ENCODE measurements at regions not wholly inside any gene's neighbourhood (a gene's known extent, or its start where the extent isn't known, plus 50 kb on each side); places are given as distances from the start of the nearest gene placed in this dataset.

DNA sequence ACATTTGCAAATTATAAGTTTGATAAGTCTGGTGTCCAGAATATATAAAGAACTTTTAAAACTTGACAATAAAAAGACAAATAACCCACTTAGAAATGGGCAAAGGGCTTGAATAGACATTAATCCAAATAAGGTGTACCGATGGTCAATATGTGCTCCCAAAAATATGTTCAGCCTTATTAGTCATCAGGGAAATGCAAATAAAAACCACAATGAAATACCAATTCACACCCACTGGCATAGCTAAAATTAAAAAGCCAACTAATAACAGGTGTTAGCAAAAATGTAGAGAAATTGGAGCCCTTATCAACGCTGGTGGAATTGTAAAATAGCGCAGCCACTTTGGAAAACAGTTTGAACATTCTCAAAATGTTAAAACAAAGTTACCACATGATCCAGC lies 79.0 kb upstream of the SCG2 start:
- TF ChIP-seq POLR2AphosphoS5 (IDR thresholded peaks at IDR 0.05; ENCODE audit: low read depth) (no peak), SPI1 (IDR thresholded peaks at IDR 0.05; ENCODE audit: borderline replicate concordance, low read depth) (no peak), GABPA (IDR thresholded peaks at IDR 0.05; ENCODE audit: low read depth) (no peak)
- TF ChIP-seq, protein P1, sequence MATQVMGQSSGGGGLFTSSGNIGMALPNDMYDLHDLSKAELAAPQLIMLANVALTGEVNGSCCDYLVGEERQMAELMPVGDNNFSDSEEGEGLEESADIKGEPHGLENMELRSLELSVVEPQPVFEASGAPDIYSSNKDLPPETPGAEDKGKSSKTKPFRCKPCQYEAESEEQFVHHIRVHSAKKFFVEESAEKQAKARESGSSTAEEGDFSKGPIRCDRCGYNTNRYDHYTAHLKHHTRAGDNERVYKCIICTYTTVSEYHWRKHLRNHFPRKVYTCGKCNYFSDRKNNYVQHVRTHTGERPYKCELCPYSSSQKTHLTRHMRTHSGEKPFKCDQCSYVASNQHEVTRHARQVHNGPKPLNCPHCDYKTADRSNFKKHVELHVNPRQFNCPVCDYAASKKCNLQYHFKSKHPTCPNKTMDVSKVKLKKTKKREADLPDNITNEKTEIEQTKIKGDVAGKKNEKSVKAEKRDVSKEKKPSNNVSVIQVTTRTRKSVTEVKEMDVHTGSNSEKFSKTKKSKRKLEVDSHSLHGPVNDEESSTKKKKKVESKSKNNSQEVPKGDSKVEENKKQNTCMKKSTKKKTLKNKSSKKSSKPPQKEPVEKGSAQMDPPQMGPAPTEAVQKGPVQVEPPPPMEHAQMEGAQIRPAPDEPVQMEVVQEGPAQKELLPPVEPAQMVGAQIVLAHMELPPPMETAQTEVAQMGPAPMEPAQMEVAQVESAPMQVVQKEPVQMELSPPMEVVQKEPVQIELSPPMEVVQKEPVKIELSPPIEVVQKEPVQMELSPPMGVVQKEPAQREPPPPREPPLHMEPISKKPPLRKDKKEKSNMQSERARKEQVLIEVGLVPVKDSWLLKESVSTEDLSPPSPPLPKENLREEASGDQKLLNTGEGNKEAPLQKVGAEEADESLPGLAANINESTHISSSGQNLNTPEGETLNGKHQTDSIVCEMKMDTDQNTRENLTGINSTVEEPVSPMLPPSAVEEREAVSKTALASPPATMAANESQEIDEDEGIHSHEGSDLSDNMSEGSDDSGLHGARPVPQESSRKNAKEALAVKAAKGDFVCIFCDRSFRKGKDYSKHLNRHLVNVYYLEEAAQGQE (IDR thresholded peaks at IDR 0.05; ENCODE audit: insufficient replicate concordance, low read depth), result no peak
- TF ChIP-seq, protein P2, sequence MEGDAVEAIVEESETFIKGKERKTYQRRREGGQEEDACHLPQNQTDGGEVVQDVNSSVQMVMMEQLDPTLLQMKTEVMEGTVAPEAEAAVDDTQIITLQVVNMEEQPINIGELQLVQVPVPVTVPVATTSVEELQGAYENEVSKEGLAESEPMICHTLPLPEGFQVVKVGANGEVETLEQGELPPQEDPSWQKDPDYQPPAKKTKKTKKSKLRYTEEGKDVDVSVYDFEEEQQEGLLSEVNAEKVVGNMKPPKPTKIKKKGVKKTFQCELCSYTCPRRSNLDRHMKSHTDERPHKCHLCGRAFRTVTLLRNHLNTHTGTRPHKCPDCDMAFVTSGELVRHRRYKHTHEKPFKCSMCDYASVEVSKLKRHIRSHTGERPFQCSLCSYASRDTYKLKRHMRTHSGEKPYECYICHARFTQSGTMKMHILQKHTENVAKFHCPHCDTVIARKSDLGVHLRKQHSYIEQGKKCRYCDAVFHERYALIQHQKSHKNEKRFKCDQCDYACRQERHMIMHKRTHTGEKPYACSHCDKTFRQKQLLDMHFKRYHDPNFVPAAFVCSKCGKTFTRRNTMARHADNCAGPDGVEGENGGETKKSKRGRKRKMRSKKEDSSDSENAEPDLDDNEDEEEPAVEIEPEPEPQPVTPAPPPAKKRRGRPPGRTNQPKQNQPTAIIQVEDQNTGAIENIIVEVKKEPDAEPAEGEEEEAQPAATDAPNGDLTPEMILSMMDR (IDR thresholded peaks at IDR 0.05; ENCODE audit: insufficient read depth, low read length), result no peak
- Histone ChIP-seq H3K27me3 (ENCODE audit: insufficient read depth, poor library complexity, severe bottlenecking) (no peaks in the 10 kb centered on the region), H3K27ac (replicated peaks) (no peak overlapping the region), H3K4me3 (replicated peaks; ENCODE audit: insufficient read depth, low read length) (no peak overlapping the region)
- DNase-seq (ENCODE audit: low read depth in 1 of 2, low spot score in 1 of 2), result no peak

DNA sequence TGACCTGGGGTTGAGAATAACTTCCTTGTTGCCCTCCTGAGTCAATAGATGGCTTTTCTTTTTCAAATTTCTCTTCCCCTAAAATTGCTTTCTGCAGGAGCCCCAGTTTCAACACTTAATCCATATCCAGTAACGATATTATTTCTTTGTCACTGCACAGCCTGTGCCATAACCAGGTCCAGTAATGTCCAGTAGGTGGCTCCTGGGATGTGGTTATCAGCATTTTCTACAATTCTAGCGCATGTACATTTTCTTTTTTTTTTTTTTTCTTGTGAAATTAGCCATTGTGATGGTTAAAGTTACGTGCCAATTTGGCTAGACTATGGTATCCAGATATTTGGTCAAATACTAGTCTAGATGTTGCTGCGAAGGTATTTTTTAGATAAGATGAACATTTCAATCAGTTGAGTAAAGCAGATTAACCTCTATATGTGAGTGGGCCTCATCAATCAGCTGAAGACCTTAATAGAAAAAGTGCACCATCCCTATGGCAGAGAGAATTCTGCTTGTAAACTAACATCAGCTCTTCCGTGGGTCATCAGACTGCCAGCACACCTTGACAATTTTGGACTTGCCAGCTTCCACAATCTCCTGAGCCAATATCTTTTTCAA lies 72.9 kb upstream of the SCG2 start:
- no peak overlapping the region for H3K27ac ChIP-seq (replicated peaks)
- H3K4me3 ChIP-seq (replicated peaks; ENCODE audit: insufficient read depth, low read length), result no peak overlapping the region
- DNase-seq (ENCODE audit: low read depth in 1 of 2, low spot score in 1 of 2), result no peak
- H3K27me3 ChIP-seq (ENCODE audit: insufficient read depth, poor library complexity, severe bottlenecking), result no peaks in the 10 kb centered on the region
- TF ChIP-seq, protein P2 (IDR thresholded peaks at IDR 0.05; ENCODE audit: insufficient read depth, low read length), result no peak

- TF ChIP-seq, protein P1 (IDR thresholded peaks at IDR 0.05; ENCODE audit: insufficient replicate concordance, low read depth), result no peak
- no peak for TF ChIP-seq POLR2AphosphoS5 (IDR thresholded peaks at IDR 0.05; ENCODE audit: low read depth)
- no peak for TF ChIP-seq SPI1 (IDR thresholded peaks at IDR 0.05; ENCODE audit: borderline replicate concordance, low read depth)
- TF ChIP-seq GABPA (IDR thresholded peaks at IDR 0.05; ENCODE audit: low read depth), result no peak
- TF ChIP-seq, protein P2 (IDR thresholded peaks at IDR 0.05; ENCODE audit: insufficient read depth, low read length), result no peak
- no peak overlapping the region for H3K27ac ChIP-seq (replicated peaks)
- DNase-seq (ENCODE audit: low read depth in 1 of 2, low spot score in 1 of 2), result peak in 1 of 2 experiments; percentile 28
- H3K4me3 ChIP-seq (replicated peaks; ENCODE audit: insufficient read depth, low read length), result no peak overlapping the region
- no peaks in the 10 kb centered on the region for H3K27me3 ChIP-seq (ENCODE audit: insufficient read depth, poor library complexity, severe bottlenecking)
Measured at GRCh38 chr2:223669453-223670225, 67.5 kb upstream of the SCG2 start.
